Parathyroid adenoma (tissue), 2 donors: ENCODE measurements at regions not wholly inside any gene's neighbourhood (a gene's known extent, or its start where the extent isn't known, plus 50 kb on each side); places are given as distances from the start of the nearest gene placed in this dataset.

Experiments
- H2AFZ ChIP-seq: fragments of 300-600 bp; sonication (generic); one replicate; pipeline ENCODE4 v1.7.0; 2017; ENCODE audit warnings: antibody characterized with exemption, mild to moderate bottlenecking
- H3K27ac ChIP-seq: fragments of 300-600 bp; sonication (generic); one replicate; pipeline ENCODE4 v1.7.0; 2017
- H3K27me3 ChIP-seq: fragments of 300-600 bp; sonication (generic); one replicate; pipeline ENCODE4 v1.7.0; 2017; ENCODE audit warnings: low read length; ENCODE audit not compliant: control insufficient read depth, insufficient read depth
- H3K36me3 ChIP-seq: fragments of 300-600 bp; sonication (generic); one replicate; pipeline ENCODE4 v1.7.0; 2017; ENCODE audit warnings: low read length; ENCODE audit not compliant: control insufficient read depth, insufficient read depth
- H3K4me1 ChIP-seq: fragments of 300-600 bp; sonication (generic); one replicate; pipeline ENCODE4 v1.7.0; 2017; ENCODE audit warnings: control low read depth
- H3K4me2 ChIP-seq: fragments of 300-600 bp; sonication (generic); one replicate; pipeline ENCODE4 v1.7.0; 2017; ENCODE audit warnings: low read length
- H3K4me3 ChIP-seq: fragments of 300-600 bp; sonication (generic); one replicate; pipeline ENCODE4 v1.7.0; 2017; ENCODE audit warnings: low read depth, low read length
- H3K79me2 ChIP-seq: fragments of 300-600 bp; sonication (generic); one replicate; pipeline ENCODE4 v1.7.0; 2017; ENCODE audit warnings: control low read depth
- H3K9ac ChIP-seq: fragments of 300-600 bp; sonication (generic); one replicate; pipeline ENCODE4 v1.7.0; 2017; ENCODE audit warnings: mild to moderate bottlenecking
- H3K9me3 ChIP-seq: fragments of 300-600 bp; sonication (generic); one replicate; pipeline ENCODE4 v1.7.0; 2017; ENCODE audit warnings: low read length; ENCODE audit not compliant: control insufficient read depth
- TF ChIP-seq, protein P1 (sequence below): fragments of 300-600 bp; sonication (generic); IDR thresholded peaks from one replicate; pipeline ENCODE4 v1.7.0; 2017; ENCODE audit warnings: antibody characterized with exemption, mild to moderate bottlenecking
- donor health status: primary hyperparathyroidism.

DNA sequence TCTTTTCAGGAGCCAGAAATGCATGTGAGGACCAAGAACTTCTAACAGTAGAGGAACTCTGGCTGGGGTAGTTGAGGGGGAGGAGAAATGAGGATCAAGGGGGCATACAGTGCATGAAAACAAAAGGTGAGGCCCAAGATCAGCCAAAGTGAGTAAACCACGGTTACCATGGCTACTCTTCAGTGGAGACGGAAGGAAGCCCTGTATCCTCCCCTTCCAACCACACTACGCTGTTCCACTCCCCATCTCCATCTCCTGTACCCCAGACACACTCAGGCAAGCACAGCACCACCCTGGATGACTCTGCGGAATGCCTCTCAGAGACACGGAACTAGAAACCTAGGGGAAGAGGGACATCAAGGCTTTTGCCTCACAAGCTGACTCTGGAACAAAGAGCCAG, 157.6 kb upstream of the CAMK1G start:
- Histone ChIP-seq H3K36me3 (no peaks in the 10 kb centered on the region), H3K27ac (no peak overlapping the region), H3K4me1 (peaks cover 19% of the 10 kb centered on the region), H3K27me3 (no peaks in the 10 kb centered on the region), H3K9ac (no peak overlapping the region), H3K4me2 (no peak overlapping the region), H2AFZ (no peak overlapping the region), H3K9me3 (no peaks in the 10 kb centered on the region), H3K4me3 (no peak overlapping the region), H3K79me2 (no peaks in the 10 kb centered on the region)
- TF ChIP-seq, protein P1, sequence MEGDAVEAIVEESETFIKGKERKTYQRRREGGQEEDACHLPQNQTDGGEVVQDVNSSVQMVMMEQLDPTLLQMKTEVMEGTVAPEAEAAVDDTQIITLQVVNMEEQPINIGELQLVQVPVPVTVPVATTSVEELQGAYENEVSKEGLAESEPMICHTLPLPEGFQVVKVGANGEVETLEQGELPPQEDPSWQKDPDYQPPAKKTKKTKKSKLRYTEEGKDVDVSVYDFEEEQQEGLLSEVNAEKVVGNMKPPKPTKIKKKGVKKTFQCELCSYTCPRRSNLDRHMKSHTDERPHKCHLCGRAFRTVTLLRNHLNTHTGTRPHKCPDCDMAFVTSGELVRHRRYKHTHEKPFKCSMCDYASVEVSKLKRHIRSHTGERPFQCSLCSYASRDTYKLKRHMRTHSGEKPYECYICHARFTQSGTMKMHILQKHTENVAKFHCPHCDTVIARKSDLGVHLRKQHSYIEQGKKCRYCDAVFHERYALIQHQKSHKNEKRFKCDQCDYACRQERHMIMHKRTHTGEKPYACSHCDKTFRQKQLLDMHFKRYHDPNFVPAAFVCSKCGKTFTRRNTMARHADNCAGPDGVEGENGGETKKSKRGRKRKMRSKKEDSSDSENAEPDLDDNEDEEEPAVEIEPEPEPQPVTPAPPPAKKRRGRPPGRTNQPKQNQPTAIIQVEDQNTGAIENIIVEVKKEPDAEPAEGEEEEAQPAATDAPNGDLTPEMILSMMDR = no peak

DNA sequence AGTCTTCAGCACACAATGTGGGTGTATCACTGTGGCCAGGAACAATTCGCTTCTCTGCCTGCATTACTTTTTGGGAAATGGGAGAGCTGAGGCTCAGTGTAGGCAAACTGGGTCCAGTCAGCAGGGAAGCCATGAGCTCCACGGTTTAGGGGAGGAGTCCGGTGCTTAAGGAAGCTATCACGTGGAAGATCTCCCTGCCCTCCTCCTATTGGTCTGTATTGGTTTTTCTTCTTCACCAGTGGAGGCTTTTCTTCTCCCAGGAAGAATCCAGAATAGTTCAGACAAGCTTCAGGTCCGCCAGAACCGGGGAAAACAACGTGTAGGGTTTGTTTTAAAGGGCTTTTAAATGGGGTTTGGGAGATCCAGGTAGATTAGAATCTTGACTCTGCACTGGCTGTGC, 156.2 kb upstream of the CAMK1G start:
- Histone ChIP-seq H3K36me3 (no peaks in the 10 kb centered on the region), H2AFZ (peak overlapping the region; percentile 62), H3K4me3 (no peak overlapping the region), H3K4me1 (peaks cover 11% of the 10 kb centered on the region), H3K9ac (no peak overlapping the region), H3K9me3 (no peaks in the 10 kb centered on the region), H3K27me3 (no peaks in the 10 kb centered on the region), H3K79me2 (no peaks in the 10 kb centered on the region), H3K27ac (peak overlapping the region; percentile 87), H3K4me2 (no peak overlapping the region)
- TF ChIP-seq, protein P1 = no peak

DNA sequence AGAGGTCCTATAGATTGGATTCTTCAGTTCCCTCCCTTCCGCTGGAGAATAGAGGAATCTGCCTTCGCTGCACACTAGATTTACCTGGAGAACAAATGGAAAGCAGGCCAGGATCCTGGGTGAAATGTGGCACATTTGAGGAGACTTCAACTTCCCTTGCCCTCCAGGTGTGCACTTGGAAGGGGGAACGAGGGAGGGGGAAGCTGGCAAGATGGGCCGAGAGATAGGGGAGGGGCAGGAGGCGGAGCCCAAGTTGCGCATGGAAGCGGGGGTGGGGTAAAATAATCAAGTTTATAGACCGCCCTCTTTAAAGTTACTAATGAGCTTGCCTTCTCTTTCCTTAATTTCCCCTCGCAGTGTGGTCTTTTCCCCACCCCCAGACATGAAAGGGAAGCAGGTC, 155.7 kb upstream of the CAMK1G start:
- Histone ChIP-seq H3K4me3 (no peak overlapping the region), H3K79me2 (no peaks in the 10 kb centered on the region), H3K4me1 (peaks cover 11% of the 10 kb centered on the region), H3K4me2 (no peak overlapping the region), H3K9ac (no peak overlapping the region), H2AFZ (peak overlapping the region; percentile 62), H3K27ac (peak overlapping the region; percentile 87), H3K27me3 (no peaks in the 10 kb centered on the region), H3K36me3 (no peaks in the 10 kb centered on the region), H3K9me3 (no peaks in the 10 kb centered on the region)
- TF ChIP-seq, protein P1 = no peak

DNA sequence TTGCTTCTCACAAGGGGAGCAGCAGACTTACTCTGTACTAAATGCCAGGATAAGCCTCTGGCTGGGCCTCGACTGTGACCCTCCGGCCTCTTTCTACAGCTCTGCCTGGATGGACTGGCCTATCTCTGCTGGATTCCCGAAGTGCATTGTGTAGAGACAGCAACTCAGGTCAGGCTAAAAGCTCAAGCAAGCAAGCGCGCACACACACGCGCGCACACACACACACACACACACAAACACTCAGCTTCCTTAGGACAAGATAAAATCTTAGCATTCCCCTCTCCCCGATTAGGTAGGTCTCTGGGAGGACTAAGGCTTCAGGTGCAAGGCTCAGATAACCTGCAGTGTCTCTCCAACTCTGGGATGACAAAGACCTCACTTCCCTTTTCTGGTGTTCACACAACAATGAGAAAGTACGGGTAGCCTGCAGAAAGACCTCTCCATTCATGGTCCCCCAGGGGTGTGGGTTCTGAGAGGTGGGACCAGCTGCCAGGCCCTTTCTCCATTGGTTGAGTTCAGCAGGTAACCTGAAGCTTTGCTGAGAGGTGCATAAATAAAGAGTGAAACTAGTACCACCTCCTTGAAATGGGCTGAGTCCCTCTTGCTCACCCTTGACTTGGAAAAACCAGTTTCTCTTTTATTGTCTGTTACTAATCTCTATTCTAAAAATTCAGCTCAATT, 155.1 kb upstream of the CAMK1G start:
- TF ChIP-seq, protein P1 = no peak
- H3K27ac ChIP-seq = peak overlapping the region; percentile 87
- no peaks in the 10 kb centered on the region for H3K79me2 ChIP-seq
- peaks cover 11% of the 10 kb centered on the region for H3K4me1 ChIP-seq
- H3K36me3 ChIP-seq = no peaks in the 10 kb centered on the region
- H2AFZ ChIP-seq = peak overlapping the region; percentile 62
- H3K9me3 ChIP-seq = no peaks in the 10 kb centered on the region
- no peak overlapping the region for H3K4me2 ChIP-seq
- H3K9ac ChIP-seq = no peak overlapping the region
- H3K4me3 ChIP-seq = no peak overlapping the region
- no peaks in the 10 kb centered on the region for H3K27me3 ChIP-seq

DNA sequence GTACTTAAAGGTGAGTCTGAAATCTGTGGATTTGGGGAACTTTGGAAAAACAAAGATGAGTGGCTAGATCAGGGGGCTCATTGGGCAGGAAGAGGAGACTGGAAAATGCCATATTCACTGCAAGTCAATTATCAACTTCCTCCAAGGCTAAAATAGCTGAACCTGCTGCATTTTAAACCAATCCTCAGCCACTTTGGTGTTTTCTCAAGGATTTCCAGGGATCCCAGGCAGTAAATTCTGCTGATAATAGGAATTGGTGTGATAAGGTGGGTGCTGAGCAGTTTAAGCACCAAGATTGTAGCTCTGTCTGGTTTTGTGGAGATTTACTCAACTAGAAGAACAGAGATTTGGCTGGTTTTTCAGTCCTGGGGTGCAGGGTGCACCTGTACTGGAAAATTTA, 153.9 kb upstream of the CAMK1G start:
- H2AFZ ChIP-seq = no peak overlapping the region
- H3K27ac ChIP-seq = peak overlapping the region; percentile 87
- H3K4me2 ChIP-seq = no peak overlapping the region
- H3K9me3 ChIP-seq = no peaks in the 10 kb centered on the region
- H3K79me2 ChIP-seq = no peaks in the 10 kb centered on the region
- TF ChIP-seq, protein P1 = no peak
- H3K27me3 ChIP-seq = no peaks in the 10 kb centered on the region
- no peak overlapping the region for H3K4me3 ChIP-seq
- H3K4me1 ChIP-seq = peaks cover 15% of the 10 kb centered on the region
- no peak overlapping the region for H3K9ac ChIP-seq
- H3K36me3 ChIP-seq = no peaks in the 10 kb centered on the region
